ENCODE measurements at regions not wholly inside any gene's neighbourhood (a gene's known extent, or its start where the extent isn't known, plus 50 kb on each side); places are given as distances from the start of the nearest gene placed in this dataset.

- H2BK12ac ChIP-seq (ENCODE audit: low read length in 2 of 2): no peak overlapping the region
Measured at GRCh38 chr17:51524524-51524923, 264.2 kb downstream of the UTP18 start.

GRCh38 chr17:51526507-51526906 lies 266.2 kb downstream of the UTP18 start:
- no peak overlapping the region for H3K18ac ChIP-seq (ENCODE audit: low read depth in 1 of 2, low read length in 2 of 2)
- DNase-seq: no peak
- no peak overlapping the region for H4K8ac ChIP-seq (ENCODE audit: low read length)
- no peak overlapping the region for H3K14ac ChIP-seq (ENCODE audit: low read length in 2 of 2)
- no peaks in the 10 kb centered on the region for H3K9me3 ChIP-seq (ENCODE audit: control insufficient read depth, low read length)
- H3K9ac ChIP-seq (ENCODE audit: low read length): no peak overlapping the region
- no peaks in the 10 kb centered on the region for H3K79me1 ChIP-seq (replicated peaks; ENCODE audit: low read length, poor library complexity, severe bottlenecking)
- H3K23ac ChIP-seq (ENCODE audit: low read length in 2 of 2): no peak overlapping the region
- H3K27ac ChIP-seq (ENCODE audit: low read length, poor library complexity, severe bottlenecking): no peak overlapping the region
- no peak overlapping the region for H3K4me2 ChIP-seq (ENCODE audit: low read length, poor library complexity, severe bottlenecking)
- H2BK5ac ChIP-seq (ENCODE audit: low read depth, low read length, poor library complexity, severe bottlenecking): no peak overlapping the region
- H3K27me3 ChIP-seq (ENCODE audit: control insufficient read depth in 1 of 2, insufficient read depth in 1 of 2, low read length in 2 of 2): no peaks in the 10 kb centered on the region
- H3K4me1 ChIP-seq (ENCODE audit: control insufficient read depth, insufficient read depth, low read depth, low read length): no peaks in the 10 kb centered on the region
- no peak overlapping the region for H2BK12ac ChIP-seq (ENCODE audit: low read length in 2 of 2)
- H3K4ac ChIP-seq (ENCODE audit: low read depth in 1 of 2, low read length in 2 of 2): no peak overlapping the region
- no peak overlapping the region for H2AK5ac ChIP-seq (ENCODE audit: low read length, severe bottlenecking)
- H2BK120ac ChIP-seq (ENCODE audit: low read depth, low read length): no peak overlapping the region
- H4K91ac ChIP-seq (ENCODE audit: low read length): no peak overlapping the region
- H3K36me3 ChIP-seq (ENCODE audit: control insufficient read depth in 1 of 2, insufficient read depth in 2 of 2, low read depth in 1 of 2, low read length in 2 of 2): no peaks in the 10 kb centered on the region
- H3K4me3 ChIP-seq (ENCODE audit: insufficient read depth in 1 of 2, low read depth in 1 of 2, low read length in 2 of 2): no peak overlapping the region
- H2BK15ac ChIP-seq (ENCODE audit: low read depth, poor library complexity, severe bottlenecking): no peak overlapping the region
- no peak overlapping the region for H2AFZ ChIP-seq (ENCODE audit: low read depth, low read length)

More at GRCh38 chr17:51524524-51524923, 264.2 kb downstream of the UTP18 start:
- H4K91ac ChIP-seq (ENCODE audit: low read length): no peak overlapping the region
- no peak overlapping the region for H3K27ac ChIP-seq (ENCODE audit: low read length, poor library complexity, severe bottlenecking)
- no peak overlapping the region for H4K8ac ChIP-seq (ENCODE audit: low read length)
- no peak overlapping the region for H2AK5ac ChIP-seq (ENCODE audit: low read length, severe bottlenecking)
- no peak overlapping the region for H2BK5ac ChIP-seq (ENCODE audit: low read depth, low read length, poor library complexity, severe bottlenecking)
- no peak overlapping the region for H3K9ac ChIP-seq (ENCODE audit: low read length)
- no peaks in the 10 kb centered on the region for H3K79me1 ChIP-seq (replicated peaks; ENCODE audit: low read length, poor library complexity, severe bottlenecking)
- no peak for DNase-seq
- H3K14ac ChIP-seq (ENCODE audit: low read length in 2 of 2): no peak overlapping the region
- H3K4me2 ChIP-seq (ENCODE audit: low read length, poor library complexity, severe bottlenecking): no peak overlapping the region
- WGBS: no CpG with 5 or more reads among the region's 1 CpG
- no peak overlapping the region for H3K18ac ChIP-seq (ENCODE audit: low read depth in 1 of 2, low read length in 2 of 2)
- no peak overlapping the region for H2AFZ ChIP-seq (ENCODE audit: low read depth, low read length)
- no peak overlapping the region for H3K23ac ChIP-seq (ENCODE audit: low read length in 2 of 2)
- no peak overlapping the region for H3K4me3 ChIP-seq (ENCODE audit: insufficient read depth in 1 of 2, low read depth in 1 of 2, low read length in 2 of 2)
- no peaks in the 10 kb centered on the region for H3K9me3 ChIP-seq (ENCODE audit: control insufficient read depth, low read length)
- no peaks in the 10 kb centered on the region for H3K4me1 ChIP-seq (ENCODE audit: control insufficient read depth, insufficient read depth, low read depth, low read length)
- H3K36me3 ChIP-seq (ENCODE audit: control insufficient read depth in 1 of 2, insufficient read depth in 2 of 2, low read depth in 1 of 2, low read length in 2 of 2): no peaks in the 10 kb centered on the region
- no peaks in the 10 kb centered on the region for H3K27me3 ChIP-seq (ENCODE audit: control insufficient read depth in 1 of 2, insufficient read depth in 1 of 2, low read length in 2 of 2)
- H2BK15ac ChIP-seq (ENCODE audit: low read depth, poor library complexity, severe bottlenecking): no peak overlapping the region
- H2BK120ac ChIP-seq (ENCODE audit: low read depth, low read length): no peak overlapping the region
- H3K4ac ChIP-seq (ENCODE audit: low read depth in 1 of 2, low read length in 2 of 2): no peak overlapping the region

- Histone ChIP-seq H4K8ac (ENCODE audit: low read length) (no peak overlapping the region), H3K27me3 (ENCODE audit: control insufficient read depth in 1 of 2, insufficient read depth in 1 of 2, low read length in 2 of 2) (no peaks in the 10 kb centered on the region)
- no peak for DNase-seq
Measured at GRCh38 chr17:51527225-51527982, 267.1 kb downstream of the UTP18 start.

GRCh38 chr17:51528111-51528510 lies 267.8 kb downstream of the UTP18 start:
- DNase-seq: no peak
- no peak overlapping the region for H2BK12ac ChIP-seq (ENCODE audit: low read length in 2 of 2)
- no peak overlapping the region for H3K14ac ChIP-seq (ENCODE audit: low read length in 2 of 2)
- H4K91ac ChIP-seq (ENCODE audit: low read length): no peak overlapping the region
- H2BK15ac ChIP-seq (ENCODE audit: low read depth, poor library complexity, severe bottlenecking): no peak overlapping the region
- no peak overlapping the region for H3K4me2 ChIP-seq (ENCODE audit: low read length, poor library complexity, severe bottlenecking)
- no peaks in the 10 kb centered on the region for H3K79me1 ChIP-seq (replicated peaks; ENCODE audit: low read length, poor library complexity, severe bottlenecking)
- H2BK120ac ChIP-seq (ENCODE audit: low read depth, low read length): no peak overlapping the region
- H3K9ac ChIP-seq (ENCODE audit: low read length): no peak overlapping the region
- no peak overlapping the region for H4K8ac ChIP-seq (ENCODE audit: low read length)
- H3K27ac ChIP-seq (ENCODE audit: low read length, poor library complexity, severe bottlenecking): no peak overlapping the region
- no peak overlapping the region for H3K18ac ChIP-seq (ENCODE audit: low read depth in 1 of 2, low read length in 2 of 2)
- no peak overlapping the region for H2AK5ac ChIP-seq (ENCODE audit: low read length, severe bottlenecking)
- peaks cover 0 to 2% of the 10 kb centered on the region in 2 experiments for H3K27me3 ChIP-seq (ENCODE audit: control insufficient read depth in 1 of 2, insufficient read depth in 1 of 2, low read length in 2 of 2)
- no peak overlapping the region for H3K4me3 ChIP-seq (ENCODE audit: insufficient read depth in 1 of 2, low read depth in 1 of 2, low read length in 2 of 2)
- no peak overlapping the region for H3K23ac ChIP-seq (ENCODE audit: low read length in 2 of 2)
- no peak overlapping the region for H3K4ac ChIP-seq (ENCODE audit: low read depth in 1 of 2, low read length in 2 of 2)
- H3K4me1 ChIP-seq (ENCODE audit: control insufficient read depth, insufficient read depth, low read depth, low read length): no peaks in the 10 kb centered on the region
- H2BK5ac ChIP-seq (ENCODE audit: low read depth, low read length, poor library complexity, severe bottlenecking): no peak overlapping the region
- H3K36me3 ChIP-seq (ENCODE audit: control insufficient read depth in 1 of 2, insufficient read depth in 2 of 2, low read depth in 1 of 2, low read length in 2 of 2): no peaks in the 10 kb centered on the region
- 63% methylated on average over 6 of the region's 6 CpGs for WGBS
- H3K9me3 ChIP-seq (ENCODE audit: control insufficient read depth, low read length): no peaks in the 10 kb centered on the region
- H2AFZ ChIP-seq (ENCODE audit: low read depth, low read length): no peak overlapping the region

More at GRCh38 chr17:51527225-51527982, 267.1 kb downstream of the UTP18 start:
- Histone ChIP-seq H3K4me2 (ENCODE audit: low read length, poor library complexity, severe bottlenecking) (no peak overlapping the region), H4K91ac (ENCODE audit: low read length) (no peak overlapping the region), H3K4me1 (ENCODE audit: control insufficient read depth, insufficient read depth, low read depth, low read length) (no peaks in the 10 kb centered on the region), H3K27ac (ENCODE audit: low read length, poor library complexity, severe bottlenecking) (no peak overlapping the region), H3K18ac (ENCODE audit: low read depth in 1 of 2, low read length in 2 of 2) (no peak overlapping the region), H2AK5ac (ENCODE audit: low read length, severe bottlenecking) (no peak overlapping the region), H2BK15ac (ENCODE audit: low read depth, poor library complexity, severe bottlenecking) (no peak overlapping the region), H2BK120ac (ENCODE audit: low read depth, low read length) (no peak overlapping the region), H2BK5ac (ENCODE audit: low read depth, low read length, poor library complexity, severe bottlenecking) (no peak overlapping the region), H3K9me3 (ENCODE audit: control insufficient read depth, low read length) (no peaks in the 10 kb centered on the region), H2AFZ (ENCODE audit: low read depth, low read length) (no peak overlapping the region), H3K23ac (ENCODE audit: low read length in 2 of 2) (no peak overlapping the region), H3K79me1 (replicated peaks; ENCODE audit: low read length, poor library complexity, severe bottlenecking) (no peaks in the 10 kb centered on the region), H3K36me3 (ENCODE audit: control insufficient read depth in 1 of 2, insufficient read depth in 2 of 2, low read depth in 1 of 2, low read length in 2 of 2) (no peaks in the 10 kb centered on the region), H3K9ac (ENCODE audit: low read length) (no peak overlapping the region), H3K4me3 (ENCODE audit: insufficient read depth in 1 of 2, low read depth in 1 of 2, low read length in 2 of 2) (no peak overlapping the region), H3K14ac (ENCODE audit: low read length in 2 of 2) (no peak overlapping the region), H3K4ac (ENCODE audit: low read depth in 1 of 2, low read length in 2 of 2) (no peak overlapping the region), H2BK12ac (ENCODE audit: low read length in 2 of 2) (no peak overlapping the region)
- 78% methylated on average over 9 of the region's 9 CpGs for WGBS
